SU-DHL-6 (cell line): ENCODE measurements at regions not wholly inside any gene's neighbourhood (a gene's known extent, or its start where the extent isn't known, plus 50 kb on each side); places are given as distances from the start of the nearest gene placed in this dataset.

Source experiments
- EZH2phosphoT487 ChIP-seq: fragments of 200-600 bp; sonication (generic), shearing (Covaris generic); conservative IDR thresholded peaks from 2 replicates; pipeline ENCODE4 v1.6.1; 2018; ENCODE audit warnings: mild to moderate bottlenecking, antibody characterized with exemption, low read length, moderate library complexity, mixed read lengths
- TF ChIP-seq, protein P1 (sequence below): fragments of 200-600 bp; sonication (generic); IDR thresholded peaks from one replicate; pipeline ENCODE4 v1.5.1; 2017; ENCODE audit warnings: antibody characterized with exemption, mild to moderate bottlenecking, low read length, moderate library complexity; ENCODE audit not compliant: insufficient read depth, poor library complexity, severe bottlenecking

DNA sequence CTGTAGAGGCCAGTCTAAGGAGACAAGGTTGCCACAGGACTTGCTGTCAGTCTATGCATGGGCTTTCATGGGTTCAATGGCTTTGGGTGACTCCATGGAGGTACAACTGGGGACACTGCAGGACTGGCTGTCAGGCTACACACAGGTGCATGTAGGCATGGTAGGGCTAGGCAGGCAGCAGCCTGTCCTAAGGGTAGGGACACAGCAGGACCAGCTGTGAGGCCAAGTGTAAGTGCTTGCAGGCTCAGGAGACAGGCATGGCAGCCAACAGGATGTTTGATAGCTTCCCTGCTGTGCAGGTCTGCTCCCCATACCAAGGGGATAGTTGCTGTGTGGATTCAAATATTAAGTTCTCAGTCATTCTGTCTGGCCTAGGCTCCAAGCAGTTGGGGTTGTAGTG, 181.0 kb upstream of the NPY start:
- TF ChIP-seq EZH2phosphoT487, result no peak
- TF ChIP-seq, protein P1, sequence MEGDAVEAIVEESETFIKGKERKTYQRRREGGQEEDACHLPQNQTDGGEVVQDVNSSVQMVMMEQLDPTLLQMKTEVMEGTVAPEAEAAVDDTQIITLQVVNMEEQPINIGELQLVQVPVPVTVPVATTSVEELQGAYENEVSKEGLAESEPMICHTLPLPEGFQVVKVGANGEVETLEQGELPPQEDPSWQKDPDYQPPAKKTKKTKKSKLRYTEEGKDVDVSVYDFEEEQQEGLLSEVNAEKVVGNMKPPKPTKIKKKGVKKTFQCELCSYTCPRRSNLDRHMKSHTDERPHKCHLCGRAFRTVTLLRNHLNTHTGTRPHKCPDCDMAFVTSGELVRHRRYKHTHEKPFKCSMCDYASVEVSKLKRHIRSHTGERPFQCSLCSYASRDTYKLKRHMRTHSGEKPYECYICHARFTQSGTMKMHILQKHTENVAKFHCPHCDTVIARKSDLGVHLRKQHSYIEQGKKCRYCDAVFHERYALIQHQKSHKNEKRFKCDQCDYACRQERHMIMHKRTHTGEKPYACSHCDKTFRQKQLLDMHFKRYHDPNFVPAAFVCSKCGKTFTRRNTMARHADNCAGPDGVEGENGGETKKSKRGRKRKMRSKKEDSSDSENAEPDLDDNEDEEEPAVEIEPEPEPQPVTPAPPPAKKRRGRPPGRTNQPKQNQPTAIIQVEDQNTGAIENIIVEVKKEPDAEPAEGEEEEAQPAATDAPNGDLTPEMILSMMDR, result no peak
